Neural progenitor cell (in vitro differentiated cells): ENCODE measurements at regions not wholly inside any gene's neighbourhood (a gene's known extent, or its start where the extent isn't known, plus 50 kb on each side); places are given as distances from the start of the nearest gene placed in this dataset.

Source experiments
- DNase-seq: peaks from one replicate; pipeline ENCODE4 v3.0.0-alpha.2; 2016; ENCODE audit warnings: low spot score
- H2AFZ ChIP-seq: fragments of 200-600 bp; sonication (generic); replicated peaks from 2 replicates; pipeline ENCODE4 v1.6.1; 2016; ENCODE audit warnings: antibody characterized with exemption
- H3F3A ChIP-seq: fragments of 200-600 bp; sonication (generic); 2 replicates; pipeline ENCODE4 v1.6.1; 2016; ENCODE audit warnings: antibody characterized with exemption, low read depth
- H3K27ac ChIP-seq: fragments of 200-600 bp; sonication (generic); 2 replicates; pipeline ENCODE4 v1.5.1; 2016; ENCODE audit warnings: mild to moderate bottlenecking
- H3K27me3 ChIP-seq: fragments of 200-600 bp; sonication (generic); 2 replicates; pipeline ENCODE4 v1.6.1; 2016; ENCODE audit warnings: mild to moderate bottlenecking, moderate library complexity
- H3K36me3 ChIP-seq: fragments of 200-600 bp; sonication (generic); 2 replicates; pipeline ENCODE4 v1.5.1; 2016
- H3K4me1 ChIP-seq: fragments of 200-600 bp; sonication (generic); 2 replicates; pipeline ENCODE4 v1.6.1; 2016; ENCODE audit warnings: mixed run types
- H3K4me2 ChIP-seq: fragments of 200-600 bp; sonication (generic); 2 replicates; pipeline ENCODE4 v1.6.1; 2016
- H3K4me3 ChIP-seq: fragments of 200-600 bp; sonication (generic); 2 replicates; pipeline ENCODE4 v1.5.1; 2016
- H3K79me2 ChIP-seq: fragments of 200-600 bp; sonication (generic); 2 replicates; pipeline ENCODE4 v1.6.1; 2016; ENCODE audit warnings: low read depth
- H3K9ac ChIP-seq: fragments of 200-600 bp; sonication (generic); 2 replicates; pipeline ENCODE4 v1.6.1; 2016
- H3K9me3 ChIP-seq: fragments of 200-600 bp; sonication (generic); 2 replicates; pipeline ENCODE4 v1.5.1; 2016; ENCODE audit warnings: low read depth
- H4K20me1 ChIP-seq: fragments of 200-600 bp; sonication (generic); 2 replicates; pipeline ENCODE4 v1.6.1; 2016; ENCODE audit warnings: low read depth
- H3K27ac Mint-ChIP-seq: 3 replicates; pipeline ENCODE4 v1.8.0; 2021; ENCODE audit warnings: mixed read lengths
- H3K27me3 Mint-ChIP-seq: 2 replicates; pipeline ENCODE4 v1.8.0; 2022; ENCODE audit warnings: low read depth, mild to moderate bottlenecking, inconsistent platforms, moderate library complexity, mixed read lengths; ENCODE audit not compliant: insufficient read depth
- H3K36me3 Mint-ChIP-seq: 3 replicates; pipeline ENCODE4 v1.8.0; 2021; ENCODE audit warnings: mixed read lengths
- H3K4me1 Mint-ChIP-seq: 3 replicates; pipeline ENCODE4 v1.8.0; 2021; ENCODE audit warnings: mixed read lengths
- H3K4me3 Mint-ChIP-seq: 3 replicates; pipeline ENCODE4 v1.8.0; 2021; ENCODE audit warnings: mild to moderate bottlenecking, moderate library complexity, mixed read lengths
- H3K9me3 Mint-ChIP-seq: 3 replicates; pipeline ENCODE4 v1.8.0; 2020; ENCODE audit warnings: mixed read lengths
- EZH2 ChIP-seq: fragments of 200-600 bp; sonication (generic); IDR thresholded peaks from 2 replicates; pipeline ENCODE4 v1.6.1; 2017; ENCODE audit warnings: antibody characterized with exemption, mild to moderate bottlenecking, moderate library complexity
- EZH2phosphoT487 ChIP-seq: fragments of 200-600 bp; sonication (generic); IDR thresholded peaks from 2 replicates; pipeline ENCODE4 v1.6.1; 2017; ENCODE audit warnings: antibody characterized with exemption
- TF ChIP-seq, protein P1 (sequence below): fragments of 200-600 bp; sonication (generic); IDR thresholded peaks from 2 replicates; pipeline ENCODE4 v1.5.1; 2017; ENCODE audit warnings: antibody characterized with exemption, mild to moderate bottlenecking

DNA sequence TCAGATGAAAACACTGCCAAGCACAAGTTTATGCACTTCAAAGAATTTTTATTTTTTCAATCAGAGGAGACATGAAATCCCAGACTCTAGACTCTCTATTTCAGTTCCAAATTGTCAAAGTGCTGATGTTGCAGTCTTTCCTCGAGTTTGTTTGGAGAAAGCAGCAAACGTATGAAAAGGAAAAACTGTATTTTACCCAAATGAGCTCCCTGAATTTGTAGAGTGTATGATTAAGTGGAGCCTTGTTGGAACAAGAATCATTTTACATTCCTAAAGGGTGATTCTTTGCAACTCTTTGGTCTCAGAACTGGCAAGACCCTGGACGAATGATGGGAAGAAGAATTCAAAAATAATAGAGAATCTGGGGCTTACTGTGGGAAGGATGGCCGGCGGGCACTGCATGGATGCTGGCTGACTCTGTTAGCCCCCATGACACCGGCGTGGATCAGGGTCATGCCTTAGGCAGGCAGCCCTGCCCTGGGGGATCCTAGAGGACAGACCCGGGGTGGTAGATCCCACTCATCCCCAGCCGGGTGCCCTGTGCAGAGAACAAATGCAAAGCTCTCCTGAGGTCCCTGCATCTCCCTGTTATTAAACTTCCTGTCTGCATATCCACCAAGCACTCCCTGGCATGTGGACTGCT is 207.4 kb downstream of the FNDC1 start:
- Histone ChIP-seq H3F3A (no peaks in the 10 kb centered on the region), H3K4me2 (no peak overlapping the region), H4K20me1 (no peaks in the 10 kb centered on the region), H3K27me3 (no peaks in the 10 kb centered on the region), H3K4me1 (no peaks in the 10 kb centered on the region), H2AFZ (no peak overlapping the region), H3K79me2 (no peaks in the 10 kb centered on the region), H3K27ac (no peak overlapping the region), H3K4me3 (no peak overlapping the region), H3K9me3 (no peaks in the 10 kb centered on the region), H3K36me3 (no peaks in the 10 kb centered on the region), H3K9ac (no peak overlapping the region)
- peaks cover 3% of the 10 kb centered on the region for H3K27me3 Mint-ChIP-seq
- no peaks in the 10 kb centered on the region for H3K36me3 Mint-ChIP-seq
- peaks cover 2% of the 10 kb centered on the region for H3K4me1 Mint-ChIP-seq
- TF ChIP-seq EZH2phosphoT487 (no peak), EZH2 (no peak)
- TF ChIP-seq, protein P1, sequence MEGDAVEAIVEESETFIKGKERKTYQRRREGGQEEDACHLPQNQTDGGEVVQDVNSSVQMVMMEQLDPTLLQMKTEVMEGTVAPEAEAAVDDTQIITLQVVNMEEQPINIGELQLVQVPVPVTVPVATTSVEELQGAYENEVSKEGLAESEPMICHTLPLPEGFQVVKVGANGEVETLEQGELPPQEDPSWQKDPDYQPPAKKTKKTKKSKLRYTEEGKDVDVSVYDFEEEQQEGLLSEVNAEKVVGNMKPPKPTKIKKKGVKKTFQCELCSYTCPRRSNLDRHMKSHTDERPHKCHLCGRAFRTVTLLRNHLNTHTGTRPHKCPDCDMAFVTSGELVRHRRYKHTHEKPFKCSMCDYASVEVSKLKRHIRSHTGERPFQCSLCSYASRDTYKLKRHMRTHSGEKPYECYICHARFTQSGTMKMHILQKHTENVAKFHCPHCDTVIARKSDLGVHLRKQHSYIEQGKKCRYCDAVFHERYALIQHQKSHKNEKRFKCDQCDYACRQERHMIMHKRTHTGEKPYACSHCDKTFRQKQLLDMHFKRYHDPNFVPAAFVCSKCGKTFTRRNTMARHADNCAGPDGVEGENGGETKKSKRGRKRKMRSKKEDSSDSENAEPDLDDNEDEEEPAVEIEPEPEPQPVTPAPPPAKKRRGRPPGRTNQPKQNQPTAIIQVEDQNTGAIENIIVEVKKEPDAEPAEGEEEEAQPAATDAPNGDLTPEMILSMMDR = no peak
- H3K4me3 Mint-ChIP-seq = no peak overlapping the region
- no peak overlapping the region for H3K27ac Mint-ChIP-seq
- peaks cover 6% of the 10 kb centered on the region for H3K9me3 Mint-ChIP-seq
- no peak for DNase-seq

DNA sequence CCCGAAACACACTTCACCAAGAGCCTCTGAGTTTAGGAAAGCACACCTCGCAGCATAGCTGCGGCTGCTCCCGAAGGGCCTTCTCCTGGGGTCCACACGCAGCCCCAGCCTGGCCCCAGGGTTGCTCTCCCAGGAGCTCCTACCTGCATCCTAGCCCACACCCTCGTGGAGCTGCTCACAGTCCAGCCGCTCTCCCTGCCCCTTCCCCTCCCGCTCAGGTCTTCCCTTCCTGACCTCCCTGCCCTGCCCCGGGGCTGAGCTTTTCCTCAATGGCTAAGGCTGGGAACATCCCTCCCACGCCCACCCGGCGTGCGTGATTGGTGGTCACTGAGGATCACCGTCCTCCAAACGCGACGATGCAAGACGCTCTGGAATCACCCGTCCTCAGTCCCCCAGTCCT is 205.8 kb downstream of the FNDC1 start:
- H3K27me3 ChIP-seq = no peaks in the 10 kb centered on the region
- H3K4me1 ChIP-seq = no peaks in the 10 kb centered on the region
- no peak overlapping the region for H3K9ac ChIP-seq
- no peak overlapping the region for H3K27ac ChIP-seq
- H3K27ac Mint-ChIP-seq = no peak overlapping the region
- no peaks in the 10 kb centered on the region for H3F3A ChIP-seq
- peaks cover 2% of the 10 kb centered on the region for H3K9me3 ChIP-seq
- H4K20me1 ChIP-seq = no peaks in the 10 kb centered on the region
- peaks cover 6% of the 10 kb centered on the region for H3K27me3 Mint-ChIP-seq
- H3K9me3 Mint-ChIP-seq = peaks cover 18% of the 10 kb centered on the region
- H3K4me3 Mint-ChIP-seq = no peak overlapping the region
- no peak for DNase-seq
- no peak overlapping the region for H2AFZ ChIP-seq
- no peaks in the 10 kb centered on the region for H3K4me1 Mint-ChIP-seq
- H3K36me3 ChIP-seq = no peaks in the 10 kb centered on the region
- no peaks in the 10 kb centered on the region for H3K36me3 Mint-ChIP-seq
- no peaks in the 10 kb centered on the region for H3K79me2 ChIP-seq
- H3K4me2 ChIP-seq = no peak overlapping the region
- no peak for TF ChIP-seq EZH2
- TF ChIP-seq, protein P1 = no peak
- no peak for TF ChIP-seq EZH2phosphoT487
- no peak overlapping the region for H3K4me3 ChIP-seq

DNA sequence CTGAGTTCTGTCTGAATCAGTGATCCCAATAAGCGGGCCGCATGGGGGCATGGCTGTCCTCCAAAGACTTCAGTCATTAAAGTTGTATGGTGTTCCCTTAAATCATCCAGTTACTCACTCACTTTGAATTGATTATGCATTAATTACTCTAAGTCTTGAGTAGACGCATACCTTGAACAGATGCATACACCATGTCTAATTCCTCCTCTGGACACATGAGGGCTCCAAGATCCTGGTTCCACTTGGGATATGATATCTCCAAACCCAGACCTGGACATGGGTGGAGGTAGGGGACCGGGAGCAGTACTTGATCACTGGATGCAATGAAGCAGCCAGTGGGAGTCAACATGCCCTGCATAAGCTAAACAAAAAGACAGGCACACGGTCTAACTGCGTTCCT is 204.5 kb downstream of the FNDC1 start:
- Histone ChIP-seq H3K36me3 (no peaks in the 10 kb centered on the region), H3K4me2 (no peak overlapping the region), H3K9ac (no peak overlapping the region), H3K27me3 (no peaks in the 10 kb centered on the region), H3K4me1 (no peaks in the 10 kb centered on the region), H3F3A (no peaks in the 10 kb centered on the region), H3K27ac (no peak overlapping the region), H2AFZ (no peak overlapping the region), H3K79me2 (no peaks in the 10 kb centered on the region), H3K4me3 (no peak overlapping the region), H3K9me3 (peaks cover 5% of the 10 kb centered on the region), H4K20me1 (no peaks in the 10 kb centered on the region)
- Mint-ChIP-seq H3K36me3 (no peaks in the 10 kb centered on the region), H3K27me3 (peaks cover 6% of the 10 kb centered on the region), H3K9me3 (peaks cover 25% of the 10 kb centered on the region), H3K4me3 (no peak overlapping the region), H3K27ac (no peak overlapping the region), H3K4me1 (no peaks in the 10 kb centered on the region)
- no peak for DNase-seq
- TF ChIP-seq EZH2phosphoT487 (no peak), EZH2 (no peak)
- TF ChIP-seq, protein P1 = no peak
